ENCODE measurements at regions not wholly inside any gene's neighbourhood (a gene's known extent, or its start where the extent isn't known, plus 50 kb on each side); places are given as distances from the start of the nearest gene placed in this dataset.

GRCh38 chr1:76786222-76786621 lies 81.1 kb upstream of the ST6GALNAC5 start:
- H3K4me2 ChIP-seq (ENCODE audit: control insufficient read depth, insufficient read depth) = no peak overlapping the region
- no peak for FAIRE-seq
- no TSS peak for BruUV-seq (replicated peaks)
- no peak for ATAC-seq
- H3K9me3 ChIP-seq (replicated peaks; ENCODE audit: control insufficient read depth, insufficient read depth, low read length) = no peaks in the 10 kb centered on the region
- SMC1A ChIA-PET (ENCODE audit: uncharacterized antibody, unreplicated experiment) = no interaction called here
- no peaks in the 10 kb centered on the region for H3K27me3 ChIP-seq (replicated peaks in 1 of 2; ENCODE audit: control insufficient read depth in 2 of 2, insufficient read depth in 2 of 2, low read length in 1 of 2)
- CTCF ChIA-PET = no interaction called here
- in situ Hi-C loops (cut with MboI) (no loop called here), intact Hi-C loops (cut with micrococcal nuclease; ENCODE audit: unreplicated experiment) (no loop called here)
- H3K27ac ChIP-seq (ENCODE audit: control insufficient read depth, insufficient read depth) = no peak overlapping the region
- H3K79me2 ChIP-seq (ENCODE audit: control insufficient read depth, insufficient read depth, low read length) = no peaks in the 10 kb centered on the region
- H3K36me3 ChIP-seq (ENCODE audit: control insufficient read depth in 2 of 2, insufficient read depth in 2 of 2, low read length in 1 of 2) = no peaks in the 10 kb centered on the region
- H3K4me3 ChIP-seq = no peak overlapping the region
- no peak overlapping the region for H3K9ac ChIP-seq (ENCODE audit: control insufficient read depth, insufficient read depth, low read length)
- no peak for DNase-seq (ENCODE audit: low read depth, low spot score)
- H3K4me1 ChIP-seq (ENCODE audit: control insufficient read depth, insufficient read depth, low read length) = no peaks in the 10 kb centered on the region
- RAD21 ChIA-PET (ENCODE audit: unreplicated experiment) = no interaction called here
- POLR2A ChIA-PET = no interaction called here
- no peak overlapping the region for H2AFZ ChIP-seq (ENCODE audit: control insufficient read depth, low read depth, low read length)
- TF ChIP-seq POLR2AphosphoS2 (IDR thresholded peaks at IDR 0.05; ENCODE audit: low read depth, low read length) = no peak
- TF ChIP-seq PBX3 (IDR thresholded peaks at IDR 0.05; ENCODE audit: insufficient replicate concordance, low read depth, low read length) = no peak
- TF ChIP-seq FOXK2 (IDR thresholded peaks at IDR 0.05) = no peak
- no peak for TF ChIP-seq ZNF207 (IDR thresholded peaks at IDR 0.05; ENCODE audit: borderline replicate concordance)
- TF ChIP-seq CEBPB (IDR thresholded peaks at IDR 0.05; ENCODE audit: borderline replicate concordance in 1 of 2, low read depth in 2 of 2, low read length in 2 of 2) = no peak
- TF ChIP-seq MEF2A (IDR thresholded peaks at IDR 0.05; ENCODE audit: insufficient read depth, low read depth, low read length) = no peak
- TF ChIP-seq ZNF217 (IDR thresholded peaks at IDR 0.05) = no peak
- no peak for TF ChIP-seq RBBP5 (conservative IDR thresholded peaks at IDR 0.05)
- TF ChIP-seq CHD1 (IDR thresholded peaks at IDR 0.05; ENCODE audit: low read depth, low read length) = no peak
- TF ChIP-seq ZBTB4 (CRISPR knock-in tag; IDR thresholded peaks at IDR 0.05) = no peak
- TF ChIP-seq KAT2A (conservative IDR thresholded peaks at IDR 0.05; ENCODE audit: control insufficient read depth, low read depth, low read length) = no peak
- no peak for TF ChIP-seq E2F4 (IDR thresholded peaks at IDR 0.05; ENCODE audit: low read depth, low read length)
- no peak for TF ChIP-seq PAX8 (IDR thresholded peaks at IDR 0.05)
- TF ChIP-seq EGR1 (IDR thresholded peaks at IDR 0.05; ENCODE audit: borderline replicate concordance in 1 of 2, low read depth in 2 of 2, low read length in 2 of 2) = no peak
- TF ChIP-seq CBX3 (IDR thresholded peaks at IDR 0.05; ENCODE audit: borderline replicate concordance, low read depth) = no peak
- no peak for TF ChIP-seq CHD4 (IDR thresholded peaks at IDR 0.05)
- H4K20me1 ChIP-seq (ENCODE audit: control insufficient read depth, insufficient read depth) = no peaks in the 10 kb centered on the region

All from GM12878 (cell line).